Posterior vena cava (tissue), 2 donors: ENCODE measurements at regions not wholly inside any gene's neighbourhood (a gene's known extent, or its start where the extent isn't known, plus 50 kb on each side); places are given as distances from the start of the nearest gene placed in this dataset.
A peak's percentile ranks its signal among the peaks of the same experiment; 100 is the strongest.

ENCODE experiments used
- DNase-seq: peaks from one replicate; pipeline ENCODE4 v3.0.0-alpha.2; 2020; ENCODE audit warnings: low spot score
- intact Hi-C, 2 donors: fragments of 100-400 bp; cut with DNase I; formaldehyde crosslinking; loops; one replicate each; pipeline versions ENCODE4 v1.14.1 to v1.14.2; 2022 to 2023
- donor health status: DM: yes; HTN: yes; CAD: no.
- donor health status: DM: yes; HTN: yes; CAD: no.

- intact Hi-C loops = no loop called here
Measured at GRCh38 chr3:94179059-94179458, 116.2 kb downstream of the NSUN3 start.

GRCh38 chr3:94183551-94183950 is 120.7 kb downstream of the NSUN3 start:
- no peak for DNase-seq
- intact Hi-C loops = no loop called here

More at GRCh38 chr3:94179059-94179458, 116.2 kb downstream of the NSUN3 start:
- DNase-seq = no peak

GRCh38 chr3:94184781-94185180 is 121.9 kb downstream of the NSUN3 start:
- intact Hi-C loops = no loop called here
- DNase-seq = no peak

- intact Hi-C loops = no loop called here
- no peak for DNase-seq
Measured at GRCh38 chr3:94185753-94186152, 122.9 kb downstream of the NSUN3 start.

- DNase-seq = no peak
- intact Hi-C loops = no loop called here
Measured at GRCh38 chr3:94187697-94188096, 124.8 kb downstream of the NSUN3 start.

- intact Hi-C loops = no loop called here
- DNase-seq = no peak
Measured at GRCh38 chr3:94195381-94195780, 132.5 kb downstream of the NSUN3 start.

GRCh38 chr3:94206291-94206690 is 143.4 kb downstream of the NSUN3 start:
- intact Hi-C loops = no loop called here
- no peak for DNase-seq

- no peak for DNase-seq
- intact Hi-C loops = no loop called here
Measured at GRCh38 chr3:94210256-94210655, 147.4 kb downstream of the NSUN3 start.

- DNase-seq = no peak
- intact Hi-C loops = no loop called here
Measured at GRCh38 chr3:94217406-94217805, 154.5 kb downstream of the NSUN3 start.

- DNase-seq = no peak
- intact Hi-C loops = no loop called here
Measured at GRCh38 chr3:94220426-94220825, 157.6 kb downstream of the NSUN3 start.

- DNase-seq = no peak
- intact Hi-C loops = no loop called here
Measured at GRCh38 chr3:94221829-94222228, 159.0 kb downstream of the NSUN3 start.

GRCh38 chr3:94225148-94225865 is 162.4 kb downstream of the NSUN3 start:
- no peak for DNase-seq
- intact Hi-C loops = no loop called here

GRCh38 chr3:94226078-94226477 is 163.2 kb downstream of the NSUN3 start:
- intact Hi-C loops = no loop called here
- no peak for DNase-seq

GRCh38 chr3:94232921-94233320 is 170.1 kb downstream of the NSUN3 start:
- intact Hi-C loops = no loop called here
- DNase-seq = no peak

- DNase-seq = no peak
- intact Hi-C loops = no loop called here
Measured at GRCh38 chr3:94234177-94234788, 171.4 kb downstream of the NSUN3 start.

- intact Hi-C loops = no loop called here
- DNase-seq = no peak
Measured at GRCh38 chr3:94241986-94242385, 179.1 kb downstream of the NSUN3 start.

GRCh38 chr3:94246171-94246570 is 183.3 kb downstream of the NSUN3 start:
- no peak for DNase-seq
- intact Hi-C loops = no loop called here

- no peak for DNase-seq
- intact Hi-C loops = no loop called here
Measured at GRCh38 chr3:94248042-94248441, 185.2 kb downstream of the NSUN3 start.

GRCh38 chr3:94249491-94250079 is 186.7 kb downstream of the NSUN3 start:
- peak; percentile 84 for DNase-seq
- intact Hi-C loops = no loop called here

GRCh38 chr3:94251566-94251965 is 188.7 kb downstream of the NSUN3 start:
- intact Hi-C loops = no loop called here

GRCh38 chr3:94252316-94252715 is 189.5 kb downstream of the NSUN3 start:
- intact Hi-C loops = no loop called here
- DNase-seq = no peak

More at GRCh38 chr3:94251566-94251965, 188.7 kb downstream of the NSUN3 start:
- no peak for DNase-seq
